ENCODE measurements at regions not wholly inside any gene's neighbourhood (a gene's known extent, or its start where the extent isn't known, plus 50 kb on each side); places are given as distances from the start of the nearest gene placed in this dataset.

DNA sequence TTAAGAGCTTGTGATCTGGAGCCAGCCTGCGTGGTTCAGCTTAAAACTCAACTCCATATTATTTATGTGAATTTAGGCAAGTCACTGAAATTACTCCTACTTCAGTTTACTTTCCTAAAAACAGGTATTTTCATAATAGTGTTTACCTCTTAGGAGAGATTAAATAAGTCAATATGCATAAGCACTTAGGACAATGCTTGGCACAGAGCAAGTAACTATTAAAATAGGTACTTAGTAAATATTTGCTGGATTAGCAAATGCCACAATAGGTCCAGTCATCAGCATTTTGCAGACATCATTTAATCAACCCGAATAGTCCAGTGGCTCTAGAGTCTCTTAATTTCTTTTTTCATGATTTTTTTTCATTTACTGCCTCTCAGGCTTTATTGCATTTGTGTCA, 78.6 kb upstream of the PTPRK start:
- intact Hi-C loops (cut with DNase I): no loop called here
- Histone ChIP-seq H3K4me1 (replicated peaks) (no peaks in the 10 kb centered on the region), H3K27me3 (replicated peaks; ENCODE audit: insufficient read depth) (no peaks in the 10 kb centered on the region), H3K27ac (no peak overlapping the region), H3K36me3 (no peaks in the 10 kb centered on the region), H3K9me3 (no peaks in the 10 kb centered on the region), H3K4me3 (no peak overlapping the region)
- TF ChIP-seq POLR2A (IDR thresholded peaks at IDR 0.05) (no peak), POLR2AphosphoS5 (IDR thresholded peaks at IDR 0.05) (no peak)
- TF ChIP-seq, protein P1, sequence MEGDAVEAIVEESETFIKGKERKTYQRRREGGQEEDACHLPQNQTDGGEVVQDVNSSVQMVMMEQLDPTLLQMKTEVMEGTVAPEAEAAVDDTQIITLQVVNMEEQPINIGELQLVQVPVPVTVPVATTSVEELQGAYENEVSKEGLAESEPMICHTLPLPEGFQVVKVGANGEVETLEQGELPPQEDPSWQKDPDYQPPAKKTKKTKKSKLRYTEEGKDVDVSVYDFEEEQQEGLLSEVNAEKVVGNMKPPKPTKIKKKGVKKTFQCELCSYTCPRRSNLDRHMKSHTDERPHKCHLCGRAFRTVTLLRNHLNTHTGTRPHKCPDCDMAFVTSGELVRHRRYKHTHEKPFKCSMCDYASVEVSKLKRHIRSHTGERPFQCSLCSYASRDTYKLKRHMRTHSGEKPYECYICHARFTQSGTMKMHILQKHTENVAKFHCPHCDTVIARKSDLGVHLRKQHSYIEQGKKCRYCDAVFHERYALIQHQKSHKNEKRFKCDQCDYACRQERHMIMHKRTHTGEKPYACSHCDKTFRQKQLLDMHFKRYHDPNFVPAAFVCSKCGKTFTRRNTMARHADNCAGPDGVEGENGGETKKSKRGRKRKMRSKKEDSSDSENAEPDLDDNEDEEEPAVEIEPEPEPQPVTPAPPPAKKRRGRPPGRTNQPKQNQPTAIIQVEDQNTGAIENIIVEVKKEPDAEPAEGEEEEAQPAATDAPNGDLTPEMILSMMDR (IDR thresholded peaks at IDR 0.05): no peak
- DNase-seq (ENCODE audit: low spot score): no peak
- 58% methylated on average over 2 of the region's 2 CpGs for WGBS

- WGBS: 90% methylated on average over 2 of the region's 2 CpGs
- H3K27ac ChIP-seq: no peak overlapping the region
- H3K4me1 ChIP-seq (replicated peaks): no peaks in the 10 kb centered on the region
- H3K9me3 ChIP-seq: no peaks in the 10 kb centered on the region
- H3K4me3 ChIP-seq: no peak overlapping the region
- intact Hi-C loops (cut with DNase I): no loop called here
- no peak for DNase-seq (ENCODE audit: low spot score)
- no peaks in the 10 kb centered on the region for H3K27me3 ChIP-seq (replicated peaks; ENCODE audit: insufficient read depth)
- no peaks in the 10 kb centered on the region for H3K36me3 ChIP-seq
- TF ChIP-seq, protein P1 (IDR thresholded peaks at IDR 0.05): no peak
- TF ChIP-seq POLR2AphosphoS5 (IDR thresholded peaks at IDR 0.05): no peak
- TF ChIP-seq POLR2A (IDR thresholded peaks at IDR 0.05): no peak
Observed at GRCh38 chr6:128598571-128598970, 78.2 kb upstream of the PTPRK start.

DNA sequence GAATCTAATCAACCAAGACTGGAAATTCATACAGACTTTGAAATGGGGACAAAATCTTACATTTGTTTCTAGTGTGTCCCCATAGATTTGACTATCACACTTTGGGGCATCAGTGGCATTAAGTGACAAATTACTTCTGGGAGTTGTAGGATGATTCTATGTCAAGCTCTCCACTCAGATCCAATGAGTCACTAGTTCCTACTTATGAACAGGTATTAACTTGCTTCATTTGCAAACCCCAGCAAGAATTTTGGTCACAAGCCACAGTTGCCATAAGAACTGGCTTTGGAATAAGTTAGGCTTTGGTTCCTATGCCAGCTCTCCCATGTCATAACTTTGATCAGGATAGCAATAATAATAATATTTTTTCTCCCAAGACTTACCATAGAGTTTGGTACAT, 77.6 kb upstream of the PTPRK start:
- Histone ChIP-seq H3K27me3 (replicated peaks; ENCODE audit: insufficient read depth) (no peaks in the 10 kb centered on the region), H3K36me3 (no peaks in the 10 kb centered on the region), H3K27ac (no peak overlapping the region), H3K4me3 (no peak overlapping the region), H3K9me3 (no peaks in the 10 kb centered on the region), H3K4me1 (replicated peaks) (no peaks in the 10 kb centered on the region)
- intact Hi-C loops (cut with DNase I): no loop called here
- DNase-seq (ENCODE audit: low spot score): peak; percentile 18
- TF ChIP-seq, protein P1 (IDR thresholded peaks at IDR 0.05): no peak
- TF ChIP-seq POLR2AphosphoS5 (IDR thresholded peaks at IDR 0.05): no peak
- no peak for TF ChIP-seq POLR2A (IDR thresholded peaks at IDR 0.05)

- intact Hi-C loops (cut with DNase I): no loop called here
- H3K27ac ChIP-seq: no peak overlapping the region
Observed at GRCh38 chr6:128597004-128597403, 76.6 kb upstream of the PTPRK start.

DNA sequence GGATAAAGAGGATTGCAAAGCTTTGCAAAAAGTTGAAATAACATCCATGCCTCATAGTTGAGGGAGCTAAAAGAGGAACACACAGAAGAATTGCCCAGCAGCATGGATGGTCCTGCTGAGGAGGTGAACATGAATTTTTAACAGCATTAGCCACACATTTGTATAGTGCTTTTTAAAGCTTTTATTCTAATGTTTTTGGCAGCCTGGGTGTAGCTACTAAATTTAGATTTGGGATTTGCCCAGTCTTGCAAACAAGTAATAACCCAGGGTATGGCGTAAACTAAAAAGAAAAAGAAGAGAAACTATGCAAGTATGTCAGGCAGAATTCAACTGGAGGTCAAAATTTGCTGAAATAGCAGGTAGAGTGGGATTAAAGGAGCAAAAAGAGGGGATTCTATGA, 75.1 kb upstream of the PTPRK start:
- 35% methylated on average over 1 of the region's 1 CpG for WGBS
- Histone ChIP-seq H3K27me3 (replicated peaks; ENCODE audit: insufficient read depth) (no peaks in the 10 kb centered on the region), H3K36me3 (no peaks in the 10 kb centered on the region), H3K27ac (no peak overlapping the region), H3K9me3 (no peaks in the 10 kb centered on the region), H3K4me1 (replicated peaks) (no peaks in the 10 kb centered on the region), H3K4me3 (no peak overlapping the region)
- intact Hi-C loops (cut with DNase I): no loop called here
- DNase-seq (ENCODE audit: low spot score): no peak
- TF ChIP-seq POLR2AphosphoS5 (IDR thresholded peaks at IDR 0.05) (no peak), POLR2A (IDR thresholded peaks at IDR 0.05) (no peak)
- TF ChIP-seq, protein P1 (IDR thresholded peaks at IDR 0.05): no peak

More at GRCh38 chr6:128597004-128597403, 76.6 kb upstream of the PTPRK start:
- TF ChIP-seq POLR2AphosphoS5 (IDR thresholded peaks at IDR 0.05) (no peak), POLR2A (IDR thresholded peaks at IDR 0.05) (no peak)
- TF ChIP-seq, protein P1 (IDR thresholded peaks at IDR 0.05): no peak
- Histone ChIP-seq H3K27me3 (replicated peaks; ENCODE audit: insufficient read depth) (no peaks in the 10 kb centered on the region), H3K36me3 (no peaks in the 10 kb centered on the region), H3K9me3 (no peaks in the 10 kb centered on the region), H3K4me1 (replicated peaks) (no peaks in the 10 kb centered on the region), H3K4me3 (no peak overlapping the region)
- no peak for DNase-seq (ENCODE audit: low spot score)
